Keratinocyte (primary cell): ENCODE measurements at regions not wholly inside any gene's neighbourhood (a gene's known extent, or its start where the extent isn't known, plus 50 kb on each side); places are given as distances from the start of the nearest gene placed in this dataset.

Source experiments
- EZH2 ChIP-seq: IDR thresholded peaks from one replicate; pipeline ENCODE4 v1.6.1; 2012; ENCODE audit warnings: inconsistent platforms, mild to moderate bottlenecking, low read length, moderate library complexity
- TF ChIP-seq, protein P1 (sequence below), 3 experiments: IDR thresholded peaks in 1 of 3; conservative IDR thresholded peaks in 1 of 3; optimal IDR thresholded peaks in 1 of 3; 2 replicates in 2 of 3; 3 replicates in 1 of 3; pipeline versions ENCODE3 to v1.5.1; 2011; ENCODE audit warnings: low read length in 3 of 3, mild to moderate bottlenecking in 3 of 3, moderate library complexity in 2 of 3, control low read depth in 1 of 3, inconsistent platforms in 1 of 3; ENCODE audit not compliant: insufficient read depth in 2 of 3; ENCODE audit errors: extremely low read depth in 1 of 3

DNA sequence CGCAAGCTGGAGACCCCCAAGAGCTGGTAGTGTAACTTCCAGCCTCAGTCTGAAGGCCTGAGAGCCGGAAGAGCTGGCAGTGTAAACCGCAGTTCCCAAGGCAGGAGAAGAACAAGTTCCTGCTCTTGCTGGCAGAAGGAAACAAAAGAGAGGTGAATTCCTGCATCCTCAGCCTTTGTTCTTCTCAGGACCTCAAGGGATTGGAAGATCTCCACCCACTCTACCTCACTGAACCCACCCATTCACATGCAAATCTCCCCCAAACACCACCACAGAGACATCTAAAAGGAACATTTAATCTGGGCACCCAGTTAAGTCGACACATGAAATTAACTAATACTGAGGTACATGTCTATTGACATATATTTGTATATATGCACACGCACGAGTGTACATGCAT, 1310.3 kb downstream of the TBC1D22A start:
- no peak for TF ChIP-seq EZH2
- TF ChIP-seq, protein P1, sequence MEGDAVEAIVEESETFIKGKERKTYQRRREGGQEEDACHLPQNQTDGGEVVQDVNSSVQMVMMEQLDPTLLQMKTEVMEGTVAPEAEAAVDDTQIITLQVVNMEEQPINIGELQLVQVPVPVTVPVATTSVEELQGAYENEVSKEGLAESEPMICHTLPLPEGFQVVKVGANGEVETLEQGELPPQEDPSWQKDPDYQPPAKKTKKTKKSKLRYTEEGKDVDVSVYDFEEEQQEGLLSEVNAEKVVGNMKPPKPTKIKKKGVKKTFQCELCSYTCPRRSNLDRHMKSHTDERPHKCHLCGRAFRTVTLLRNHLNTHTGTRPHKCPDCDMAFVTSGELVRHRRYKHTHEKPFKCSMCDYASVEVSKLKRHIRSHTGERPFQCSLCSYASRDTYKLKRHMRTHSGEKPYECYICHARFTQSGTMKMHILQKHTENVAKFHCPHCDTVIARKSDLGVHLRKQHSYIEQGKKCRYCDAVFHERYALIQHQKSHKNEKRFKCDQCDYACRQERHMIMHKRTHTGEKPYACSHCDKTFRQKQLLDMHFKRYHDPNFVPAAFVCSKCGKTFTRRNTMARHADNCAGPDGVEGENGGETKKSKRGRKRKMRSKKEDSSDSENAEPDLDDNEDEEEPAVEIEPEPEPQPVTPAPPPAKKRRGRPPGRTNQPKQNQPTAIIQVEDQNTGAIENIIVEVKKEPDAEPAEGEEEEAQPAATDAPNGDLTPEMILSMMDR (optimal IDR thresholded peaks at IDR 0.05 in 1 of 3, IDR thresholded peaks at IDR 0.05 in 1 of 3, conservative IDR thresholded peaks at IDR 0.05 in 1 of 3; ENCODE audit: extremely low read depth in 1 of 3, insufficient read depth in 2 of 3, low read length in 3 of 3) = no peak
